ENCODE measurements at regions not wholly inside any gene's neighbourhood (a gene's known extent, or its start where the extent isn't known, plus 50 kb on each side); places are given as distances from the start of the nearest gene placed in this dataset.
A peak's percentile ranks its signal among the peaks of the same experiment; 100 is the strongest.
"Not testable (repeated sequence)": the region's sequence is repeated elsewhere in the genome, so short reads cannot be mapped to it uniquely, and the experiment has no call there.

GRCh38 chr7:94183891-94184290 is 179.7 kb upstream of the BET1 start:
- no peak for FAIRE-seq
- CTCF ChIA-PET = interaction anchor here (0.6 to 1.7 kb wide), 3 partner anchors 27 to 111 kb away, joined by 3 to 6 read pairs (median 4); no protein-coding TSS in a partner anchor

DNA sequence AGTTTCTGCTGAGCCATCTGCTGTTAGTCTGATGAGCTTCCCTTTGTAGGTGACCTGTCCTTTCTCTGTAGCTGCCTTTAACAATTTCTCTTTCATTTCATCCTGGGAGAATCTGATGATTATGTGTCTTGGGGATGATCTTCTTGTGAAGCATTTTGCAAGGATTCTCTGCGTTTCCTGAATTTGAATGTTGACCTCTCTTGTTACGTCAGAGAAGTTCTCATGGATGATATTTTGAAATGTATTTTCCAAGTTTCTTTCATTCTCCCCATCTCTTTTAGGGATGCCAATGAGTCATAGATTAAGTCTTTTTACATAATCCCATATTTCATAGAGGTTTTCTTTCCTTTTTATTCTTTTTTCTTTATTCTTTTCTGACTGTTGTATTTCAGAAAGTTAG is 184.2 kb upstream of the BET1 start:
- DNase-seq (ENCODE audit: low read depth in 1 of 2, low spot score in 1 of 2) (no peak), FAIRE-seq (no peak), ATAC-seq (no peak)
- WGBS (ENCODE audit: missing lambda C conversion rate) = 91% methylated on average over 2 of the region's 2 CpGs
- no peak overlapping the region for H3K4me3 ChIP-seq
- no peak for TF ChIP-seq MAZ (IDR thresholded peaks at IDR 0.05; ENCODE audit: borderline replicate concordance, low read depth, low read length)
- TF ChIP-seq JUN (IDR thresholded peaks at IDR 0.05) = no peak
- TF ChIP-seq BHLHE40 (IDR thresholded peaks at IDR 0.05; ENCODE audit: low read depth, low read length) = no peak
- TF ChIP-seq HOXB13 (CRISPR knock-in tag; IDR thresholded peaks at IDR 0.05; ENCODE audit: low read depth) = no peak
- TF ChIP-seq POLR2A (IDR thresholded peaks at IDR 0.05; ENCODE audit: low read length) = no peak
- TF ChIP-seq POLR2AphosphoS2 (conservative IDR thresholded peaks at IDR 0.05; ENCODE audit: low read length) = no peak
- no peak for TF ChIP-seq ZNF302 (CRISPR knock-in tag; IDR thresholded peaks at IDR 0.05)
- ChIA-PET CTCF (interaction anchor here (0.8 to 1.5 kb wide), 3 partner anchors 44 to 101 kb away, joined by 3 read pairs; no protein-coding TSS in a partner anchor), POLR2A (no interaction called here)
- H3K4me2 ChIP-seq = no peak overlapping the region
- H3K4me1 ChIP-seq = peaks cover 20% of the 10 kb centered on the region
- peak overlapping the region in 1 of 2 experiments; percentile 44; a peak in 3 of 6 replicates for H3K27ac ChIP-seq
- peaks cover 34% of the 10 kb centered on the region for H3K9me3 ChIP-seq

More at GRCh38 chr7:94183891-94184290, 179.7 kb upstream of the BET1 start:
- H3K9me3 ChIP-seq = peaks cover 45% of the 10 kb centered on the region
- peak overlapping the region; percentile 60 for H3K4me2 ChIP-seq
- peak overlapping the region; percentile 91 to 94 for H3K27ac ChIP-seq
- H3K4me1 ChIP-seq = peaks cover 23% of the 10 kb centered on the region
- POLR2A ChIA-PET = interaction anchor here (0.5 to 1.2 kb wide), 2 partner anchors 293 to 295 kb away, joined by 3 to 4 read pairs; partner anchors contain the start of gene TFPI2
- 22% methylated on average over 3 of the region's 3 CpGs for WGBS (ENCODE audit: missing lambda C conversion rate)
- DNase-seq (ENCODE audit: low read depth in 1 of 2, low spot score in 1 of 2) (peak in 1 of 2 experiments; percentile 33), ATAC-seq (peak in 1 of 2 experiments; percentile 15; a peak in 2 of 6 replicates)
- H3K4me3 ChIP-seq = no peak overlapping the region
- TF ChIP-seq ESRRA (IDR thresholded peaks at IDR 0.05; ENCODE audit: borderline replicate concordance, low read length) (no peak), HOXB13 (CRISPR knock-in tag; IDR thresholded peaks at IDR 0.05; ENCODE audit: low read depth) (peak; percentile 13; the same call in 1 of the 2 replicates), CEBPB (IDR thresholded peaks at IDR 0.05) (peak in 1 of 2 experiments; percentile 41; a peak in 1 of 4 replicates), EHF (CRISPR knock-in tag; IDR thresholded peaks at IDR 0.05) (0 out of 2 replicates have a peak, but pooled peaks have one; percentile 39)

- ATAC-seq (peak in 1 of 2 experiments; percentile 73; a peak in 3 of 6 replicates), DNase-seq (ENCODE audit: low read depth in 1 of 2, low spot score in 1 of 2) (peak in 1 of 2 experiments; percentile 33), FAIRE-seq (no peak)
- peak overlapping the region in 1 of 2 experiments; percentile 75; a peak in 3 of 6 replicates for H3K27ac ChIP-seq
- H3K4me1 ChIP-seq = peaks cover 10% of the 10 kb centered on the region; the same call in 2 of the 3 replicates
- peak overlapping the region; percentile 7; the same call in 1 of the 3 replicates for H3K4me2 ChIP-seq
- ChIA-PET POLR2A (no interaction called here), CTCF (interaction anchor here (0.6 to 0.8 kb wide), 2 partner anchors 34 to 476 kb away, joined by 3 read pairs; no protein-coding TSS in a partner anchor)
- TF ChIP-seq RCOR1 (IDR thresholded peaks at IDR 0.05; ENCODE audit: low read depth, low read length) (no peak), NPAS2 (CRISPR knock-in tag; IDR thresholded peaks at IDR 0.05; ENCODE audit: borderline replicate concordance) (no peak), HEYL (CRISPR knock-in tag; IDR thresholded peaks at IDR 0.05) (no peak), EP300 (IDR thresholded peaks at IDR 0.05) (no peak), CBX8 (IDR thresholded peaks at IDR 0.05) (no peak), RARB (CRISPR knock-in tag; IDR thresholded peaks at IDR 0.05) (no peak), USF2 (IDR thresholded peaks at IDR 0.05) (no peak), NR3C1 (IDR thresholded peaks at IDR 0.05) (no peak), RNF2 (IDR thresholded peaks at IDR 0.05; ENCODE audit: borderline replicate concordance, low read depth) (no peak), CHD4 (IDR thresholded peaks at IDR 0.05; ENCODE audit: borderline replicate concordance) (no peak)
- TF ChIP-seq, protein P1, sequence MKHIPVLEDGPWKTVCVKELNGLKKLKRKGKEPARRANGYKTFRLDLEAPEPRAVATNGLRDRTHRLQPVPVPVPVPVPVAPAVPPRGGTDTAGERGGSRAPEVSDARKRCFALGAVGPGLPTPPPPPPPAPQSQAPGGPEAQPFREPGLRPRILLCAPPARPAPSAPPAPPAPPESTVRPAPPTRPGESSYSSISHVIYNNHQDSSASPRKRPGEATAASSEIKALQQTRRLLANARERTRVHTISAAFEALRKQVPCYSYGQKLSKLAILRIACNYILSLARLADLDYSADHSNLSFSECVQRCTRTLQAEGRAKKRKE (CRISPR knock-in tag; IDR thresholded peaks at IDR 0.05; ENCODE audit: low read depth) = no peak
- peaks cover 25% of the 10 kb centered on the region for H3K9me3 ChIP-seq
- no peak overlapping the region for H3K4me3 ChIP-seq
- WGBS (ENCODE audit: missing lambda C conversion rate) = 0% methylated on average over 1 of the region's 1 CpG
These were observed 186.5 kb upstream of the BET1 start for GRCh38 chr7:94190599-94191061.

- CTCF ChIA-PET; H3K4me2 ChIP-seq; H3K4me1 ChIP-seq; FAIRE-seq; POLR2A ChIA-PET; H3K4me3 ChIP-seq; DNase-seq (ENCODE audit: low read depth in 1 of 2, low spot score in 1 of 2); H3K9me3 ChIP-seq; H3K27ac ChIP-seq; ATAC-seq: not testable (repeated sequence)
- WGBS (ENCODE audit: missing lambda C conversion rate) = 67% methylated on average over 3 of the region's 3 CpGs
These were observed 190.3 kb upstream of the BET1 start for GRCh38 chr7:94194426-94194825.
